HK-2 (cell line): ENCODE measurements at regions not wholly inside any gene's neighbourhood (a gene's known extent, or its start where the extent isn't known, plus 50 kb on each side); places are given as distances from the start of the nearest gene placed in this dataset.

Experiments used
- DNase-seq: peaks from one replicate; pipeline ENCODE4 v3.0.0-alpha.2; 2018; ENCODE audit not compliant: unreplicated experiment

DNA sequence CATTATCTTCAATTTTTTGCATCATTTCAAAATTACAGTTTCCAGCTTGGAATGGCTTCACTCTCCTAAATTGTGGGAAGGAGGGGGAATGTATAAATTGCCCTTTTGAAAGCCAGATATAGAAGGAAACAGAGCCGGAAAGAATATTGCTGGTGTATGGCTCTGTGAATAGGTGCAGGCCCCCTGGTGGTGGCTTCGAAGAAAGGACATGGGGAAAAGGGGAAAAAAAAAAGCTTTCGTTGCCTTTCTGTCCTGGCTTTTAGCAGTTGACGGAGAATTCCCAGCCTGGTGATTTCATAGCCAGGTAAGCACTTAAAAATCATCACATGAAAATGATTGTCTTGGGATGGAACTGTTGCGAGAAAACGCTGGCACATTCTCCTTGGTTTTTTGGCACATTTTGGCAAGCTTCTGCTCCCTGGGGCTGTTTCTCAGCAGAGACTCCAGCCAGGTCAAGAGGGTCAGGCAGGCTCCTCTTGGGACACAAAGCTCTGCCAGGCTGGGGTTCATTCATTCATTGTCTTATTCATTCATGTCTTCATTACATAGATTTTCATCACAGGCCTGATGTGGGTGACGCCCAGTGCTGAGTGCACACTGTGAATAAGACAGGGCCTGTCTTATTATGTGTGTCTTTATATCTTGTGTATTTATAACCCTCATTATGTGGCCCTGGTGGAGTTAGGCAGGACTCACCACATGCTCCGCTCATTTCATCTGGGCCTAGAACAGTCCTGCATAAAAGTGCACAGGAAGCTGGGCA, 300.0 kb upstream of the TPM1 start:
- DNase-seq = peak; percentile 44

DNA sequence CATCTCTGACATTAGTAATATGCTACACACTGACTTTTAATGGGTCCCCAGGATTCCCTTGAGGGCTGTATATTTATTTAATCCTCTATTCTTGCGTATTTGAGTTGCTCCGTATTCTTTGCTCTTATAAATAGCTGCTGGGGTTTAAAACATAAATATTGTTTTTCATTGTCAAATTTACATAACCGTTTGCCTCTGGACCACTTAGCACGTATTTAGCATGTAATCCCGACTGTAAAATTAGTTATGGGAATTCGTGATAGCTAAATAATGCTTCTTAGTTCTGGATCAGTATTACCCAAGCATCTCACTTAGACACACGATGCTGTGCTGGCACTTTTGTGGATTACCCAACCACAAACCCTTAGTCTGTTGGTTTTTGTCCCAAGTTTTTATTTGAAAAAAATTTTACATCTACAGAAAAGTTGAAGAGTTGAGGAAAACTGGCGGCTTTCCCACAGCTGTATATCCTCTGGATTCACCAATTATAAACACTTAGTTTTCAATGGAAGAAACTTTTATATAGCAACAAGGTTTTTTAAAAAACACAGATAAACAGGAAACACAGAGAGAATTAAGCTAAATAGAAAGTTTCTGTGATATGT, 296.8 kb upstream of the TPM1 start:
- no peak for DNase-seq

DNA sequence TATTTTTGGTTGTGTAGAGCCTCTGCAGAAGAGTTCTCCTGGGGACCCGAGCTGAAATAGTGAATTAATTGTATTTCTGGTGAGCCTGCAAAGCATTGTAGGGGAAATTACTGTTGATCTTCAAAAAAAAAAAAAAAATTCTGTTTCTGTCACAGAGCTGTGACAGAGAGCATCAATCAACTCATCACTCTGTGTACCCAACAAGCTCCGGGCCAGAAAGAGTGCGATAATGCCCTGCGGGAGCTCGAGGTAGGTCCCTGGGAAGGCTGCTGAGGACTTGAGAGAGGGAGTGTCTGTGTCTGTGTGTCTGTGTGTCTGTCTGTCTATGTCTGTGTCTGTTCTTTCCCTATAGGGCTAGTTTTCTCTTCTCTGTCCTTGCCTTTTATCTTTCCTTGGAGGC, 294.4 kb upstream of the TPM1 start:
- DNase-seq = no peak

DNA sequence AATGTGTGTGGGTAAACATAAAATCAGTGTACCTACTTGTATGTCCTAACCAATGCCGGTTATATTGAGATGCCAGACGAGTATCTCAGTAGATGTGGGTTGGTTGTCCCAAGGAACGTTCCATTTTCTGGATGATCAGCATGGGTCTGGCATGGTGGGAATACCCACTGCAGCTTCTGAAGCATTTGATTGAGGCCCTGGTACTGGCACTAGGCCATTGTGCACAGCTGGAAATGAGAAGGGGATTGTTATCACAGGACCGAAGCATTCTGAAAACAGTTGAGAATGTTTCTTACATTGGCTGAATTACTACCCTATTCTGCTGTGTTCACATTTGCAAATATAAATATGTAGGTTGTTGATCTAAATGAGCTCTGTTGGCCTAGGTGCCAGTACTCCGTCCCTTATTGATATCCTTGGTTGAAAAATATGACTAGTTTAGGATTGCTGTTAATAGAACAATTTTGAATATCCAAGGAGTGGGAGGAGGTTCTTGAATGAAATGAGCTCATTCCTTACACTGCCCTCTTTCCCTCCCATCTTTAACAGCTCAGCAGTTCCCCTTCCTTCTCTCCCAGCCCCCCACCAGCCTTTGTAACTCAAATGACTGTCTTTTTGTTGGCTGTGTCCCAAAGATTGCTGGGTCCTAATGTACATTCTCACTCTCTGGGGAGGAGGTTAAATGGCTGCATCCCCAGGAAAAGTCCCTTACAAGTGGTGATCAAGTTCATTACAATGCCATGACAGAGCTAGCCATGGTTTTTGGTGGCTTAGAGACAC, 293.3 kb upstream of the TPM1 start:
- no peak for DNase-seq

DNA sequence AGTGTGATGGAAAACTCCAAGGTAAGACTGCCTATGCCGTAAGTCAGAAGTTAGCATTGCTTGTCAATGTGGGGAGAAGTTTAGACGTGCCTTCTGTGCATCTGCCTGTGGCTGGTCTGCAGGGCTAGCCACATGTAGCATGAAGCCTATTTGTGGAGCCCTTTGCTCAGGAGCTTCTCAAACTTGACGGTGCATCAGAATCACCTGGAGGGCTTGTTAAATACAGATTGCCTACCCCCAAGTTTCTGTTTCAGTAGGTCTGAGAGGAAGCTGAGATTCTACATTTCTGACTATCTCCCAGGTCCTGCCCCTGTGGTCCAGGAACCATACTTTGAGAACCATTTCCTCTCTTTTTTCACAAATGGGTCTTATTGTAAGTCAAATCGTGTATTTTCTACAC, 292.1 kb upstream of the TPM1 start:
- no peak for DNase-seq

DNA sequence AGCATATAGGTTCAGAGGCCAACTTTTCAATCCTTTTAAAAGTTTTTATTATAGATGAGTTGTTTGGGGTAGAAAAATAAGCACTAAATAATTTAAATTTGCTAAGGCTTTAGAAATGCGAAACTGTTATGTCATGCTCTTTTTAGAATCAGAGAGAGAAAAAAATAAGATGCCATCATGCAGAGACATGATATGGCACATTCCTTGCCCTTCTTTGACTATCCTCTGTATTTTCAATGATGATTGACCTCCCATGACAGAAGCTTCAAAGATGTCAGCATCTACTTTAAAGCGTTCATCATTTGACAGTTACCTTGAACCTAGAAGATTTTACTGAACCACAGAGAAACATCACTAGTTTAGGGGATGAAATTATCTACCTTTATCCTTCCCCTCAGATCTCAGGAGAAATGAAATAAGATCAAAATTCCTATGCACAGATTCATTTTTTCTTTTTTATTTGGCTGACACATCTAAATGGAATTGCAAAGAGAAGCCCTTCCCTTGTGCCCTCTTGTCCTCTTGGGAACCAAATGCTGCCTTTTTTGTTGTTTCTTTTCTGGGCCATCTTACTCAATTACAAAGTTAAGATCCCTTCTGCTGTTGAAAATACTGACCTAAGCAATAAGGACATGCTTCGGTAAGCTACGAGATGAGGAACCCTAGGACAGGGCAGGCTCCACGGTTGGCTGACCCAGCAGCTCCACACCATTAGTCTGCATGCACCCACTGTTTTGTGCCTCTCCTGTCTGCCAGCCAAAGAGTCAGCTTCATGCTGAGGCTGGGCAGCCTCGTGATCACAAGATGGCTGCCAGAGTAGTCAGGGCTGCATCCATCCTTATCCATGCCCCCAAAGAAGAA, 289.7 kb upstream of the TPM1 start:
- DNase-seq = peak; percentile 47

DNA sequence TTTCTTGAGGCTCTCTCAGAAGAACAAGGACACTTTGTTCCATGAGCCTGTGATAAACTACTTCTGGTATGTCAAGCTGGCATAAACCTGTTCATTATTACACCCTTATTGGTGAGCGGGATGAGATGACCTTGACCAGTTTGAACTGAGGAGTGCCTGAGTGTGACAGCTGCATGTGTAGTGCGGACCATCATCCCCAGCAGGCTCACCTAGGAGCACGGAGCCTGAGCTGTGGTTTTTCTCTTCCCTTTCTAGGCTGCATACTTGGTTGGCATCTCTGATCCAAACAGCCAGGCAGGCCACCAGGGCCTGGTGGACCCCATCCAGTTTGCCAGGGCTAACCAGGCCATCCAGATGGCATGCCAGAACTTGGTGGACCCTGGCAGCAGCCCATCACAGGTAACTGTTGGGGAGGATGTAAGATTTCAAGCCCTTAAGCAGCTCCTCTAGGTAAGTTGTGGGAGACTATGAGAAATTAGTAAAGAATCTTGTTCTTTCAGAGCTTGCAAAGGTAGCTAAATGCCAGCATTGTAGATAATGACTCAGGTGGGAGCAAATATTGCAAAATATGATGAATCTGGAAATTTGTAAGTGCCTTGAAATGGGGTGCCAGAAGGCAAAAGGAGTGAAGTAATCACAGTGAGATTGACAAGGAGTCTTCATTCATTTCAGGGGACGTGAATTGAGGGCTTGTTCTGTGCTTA, 288.9 kb upstream of the TPM1 start:
- no peak for DNase-seq

DNA sequence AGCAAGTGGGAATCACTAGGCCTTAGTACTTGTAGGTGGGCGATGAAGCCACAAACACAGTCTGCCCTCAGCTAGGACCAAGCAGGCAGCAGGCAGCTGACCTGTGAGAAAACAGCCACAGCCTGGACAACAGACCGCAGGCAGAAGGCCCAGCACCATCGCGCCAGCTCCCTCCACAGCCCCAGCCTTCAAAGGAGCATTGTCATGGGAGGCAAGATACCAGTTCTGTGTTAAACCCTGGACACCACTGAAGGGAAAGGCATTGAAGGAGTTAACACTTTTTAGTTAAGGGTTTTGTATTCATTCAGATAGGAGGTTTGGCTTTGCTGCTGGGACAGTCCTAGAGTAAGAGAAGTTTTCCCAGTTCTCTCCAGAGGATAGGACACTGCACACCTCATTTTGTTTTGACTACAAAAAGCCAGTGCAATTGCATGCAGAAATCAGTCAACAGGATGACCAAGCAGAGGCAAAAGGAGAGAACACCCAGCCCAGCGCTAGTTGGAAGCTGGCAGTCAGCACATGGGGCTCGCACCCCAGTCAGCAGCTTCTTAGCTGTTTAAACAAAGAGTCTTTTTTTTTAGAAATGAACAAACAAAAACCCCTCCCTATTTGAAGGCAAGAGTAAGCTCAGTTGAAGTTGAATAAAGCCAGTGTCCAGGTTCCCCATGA, 286.1 kb upstream of the TPM1 start:
- no peak for DNase-seq

DNA sequence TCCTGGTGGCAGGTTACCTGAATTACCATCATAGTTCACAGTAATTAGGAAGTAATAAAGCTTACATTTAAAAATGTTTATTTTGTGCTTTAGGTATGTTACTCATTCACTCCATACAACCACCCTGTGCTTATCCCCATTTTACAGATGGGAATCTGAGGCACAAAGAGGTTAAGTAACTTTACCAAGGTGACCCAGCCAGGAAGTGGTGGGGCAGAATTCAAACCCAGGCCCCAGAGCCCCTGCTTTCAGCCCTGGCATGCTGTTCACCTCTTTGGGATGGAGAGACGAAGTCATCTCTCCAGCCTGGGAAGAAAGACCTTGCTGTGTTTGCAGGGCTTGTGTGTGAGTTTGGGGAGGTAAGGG, 285.6 kb upstream of the TPM1 start:
- DNase-seq = no peak

DNA sequence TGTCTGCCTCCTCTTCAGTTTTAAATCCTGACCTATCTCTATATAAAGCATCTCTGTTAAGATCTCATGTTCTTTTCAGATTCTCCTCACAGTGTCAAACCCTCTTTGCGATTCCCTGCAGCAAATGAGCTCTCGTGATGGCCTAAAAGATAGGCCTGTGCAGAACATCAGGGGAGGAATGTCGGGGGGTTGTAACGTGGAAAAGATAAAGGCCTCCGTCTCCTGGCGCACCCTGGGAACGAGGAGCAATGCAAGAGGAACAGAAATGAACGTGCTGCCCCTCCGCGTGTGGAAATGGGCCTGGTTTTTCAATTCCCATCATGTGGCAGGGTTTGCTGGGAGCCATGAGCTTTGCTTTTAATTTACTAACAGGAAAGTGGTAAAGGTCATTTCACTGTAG, 285.0 kb upstream of the TPM1 start:
- no peak for DNase-seq

DNA sequence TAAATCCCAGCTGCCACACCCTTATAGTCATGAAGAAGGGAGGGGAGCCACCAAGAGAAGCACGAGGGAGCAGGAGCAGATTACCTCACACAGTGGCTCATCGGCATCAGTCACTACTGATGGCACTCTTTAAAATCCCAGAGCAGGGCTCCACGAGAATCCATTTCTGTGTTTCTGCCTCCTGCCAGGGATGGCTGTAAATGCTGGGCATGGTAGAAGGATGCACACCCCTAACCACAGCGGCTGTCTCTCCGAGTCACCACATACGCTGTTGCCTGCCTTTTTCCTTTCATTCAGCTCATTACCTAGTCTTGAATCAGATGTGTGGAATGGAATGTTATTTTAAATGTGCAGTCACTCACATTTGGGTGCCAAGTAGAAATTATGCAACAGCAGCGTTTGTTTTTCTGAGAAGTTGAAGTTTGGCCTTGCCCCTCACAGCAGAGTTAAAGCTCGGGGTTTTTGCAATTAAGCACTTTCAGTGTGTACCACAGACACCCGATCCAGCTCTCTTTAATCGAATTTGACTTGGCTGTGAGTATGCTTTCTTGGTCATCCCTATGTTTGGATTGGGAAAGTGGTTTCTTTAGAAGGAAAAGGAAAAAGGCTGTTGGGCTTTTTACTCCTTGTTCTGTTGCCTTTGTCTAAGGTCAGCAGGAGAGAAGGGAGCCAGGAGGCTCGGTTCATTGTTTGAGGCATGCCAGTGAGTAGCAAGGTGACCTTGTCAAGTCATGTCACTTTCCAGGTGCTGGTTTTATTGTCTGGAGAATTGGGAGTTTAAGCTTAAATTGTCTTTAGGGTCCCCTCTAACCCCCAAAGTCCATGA, 284.2 kb upstream of the TPM1 start:
- DNase-seq = peak; percentile 56

DNA sequence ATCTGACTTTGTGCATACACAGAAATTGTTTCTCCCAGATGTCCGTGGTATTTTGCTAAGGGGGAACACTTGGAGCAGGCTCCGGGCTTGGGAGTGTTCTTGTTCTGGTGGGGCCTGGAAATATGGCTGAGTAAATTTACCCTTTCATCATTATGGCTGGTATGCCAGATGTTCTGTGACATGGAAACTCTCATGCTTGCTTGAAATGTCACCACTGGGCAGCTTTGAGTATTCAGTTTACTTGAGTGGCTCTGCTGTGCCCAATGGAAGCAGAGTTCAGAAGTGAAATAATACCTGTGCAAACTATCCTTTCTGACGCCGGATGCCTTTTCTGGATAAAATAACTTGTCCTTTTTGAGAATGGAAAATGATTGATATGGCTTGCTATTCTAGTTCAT, 283.6 kb upstream of the TPM1 start:
- no peak for DNase-seq

DNA sequence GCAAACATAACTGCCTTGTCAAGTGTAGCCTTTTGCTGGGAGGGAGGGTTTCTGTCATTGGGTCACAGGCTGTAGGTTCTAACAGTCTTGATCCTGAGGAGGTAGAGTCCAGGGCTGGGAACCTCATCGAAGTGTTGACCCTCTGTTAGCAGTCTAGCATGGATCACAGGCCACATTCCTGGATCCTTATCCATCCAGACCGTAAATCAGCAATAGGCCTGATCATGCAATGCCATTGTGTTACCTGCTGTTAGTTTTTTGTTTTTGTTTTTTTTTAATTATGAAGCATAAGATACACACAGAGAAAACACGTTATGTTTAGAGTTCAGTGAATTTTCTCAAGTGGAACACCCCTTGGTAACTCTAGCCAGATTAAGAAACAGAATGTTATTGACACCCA, 282.0 kb upstream of the TPM1 start:
- no peak for DNase-seq

DNA sequence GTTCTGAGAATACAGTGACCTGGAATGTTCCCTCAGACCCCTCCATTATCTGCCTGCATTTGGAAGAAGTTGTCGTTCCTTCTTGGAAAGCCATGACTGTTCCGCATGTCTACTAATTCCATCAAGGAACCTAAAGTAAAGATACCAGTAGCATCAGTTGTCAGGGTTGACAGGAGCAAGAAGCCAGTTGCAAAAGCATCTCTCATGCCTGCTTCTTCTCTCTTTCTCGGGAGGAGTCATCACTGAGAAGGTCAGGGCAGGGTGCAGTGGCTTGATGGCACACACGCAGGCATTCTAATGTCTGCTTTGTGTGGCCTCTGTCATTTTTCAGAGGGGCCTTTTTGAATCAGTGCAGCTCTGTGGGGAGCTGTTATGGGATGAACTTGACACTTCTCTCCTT, 276.6 kb upstream of the TPM1 start:
- no peak for DNase-seq

DNA sequence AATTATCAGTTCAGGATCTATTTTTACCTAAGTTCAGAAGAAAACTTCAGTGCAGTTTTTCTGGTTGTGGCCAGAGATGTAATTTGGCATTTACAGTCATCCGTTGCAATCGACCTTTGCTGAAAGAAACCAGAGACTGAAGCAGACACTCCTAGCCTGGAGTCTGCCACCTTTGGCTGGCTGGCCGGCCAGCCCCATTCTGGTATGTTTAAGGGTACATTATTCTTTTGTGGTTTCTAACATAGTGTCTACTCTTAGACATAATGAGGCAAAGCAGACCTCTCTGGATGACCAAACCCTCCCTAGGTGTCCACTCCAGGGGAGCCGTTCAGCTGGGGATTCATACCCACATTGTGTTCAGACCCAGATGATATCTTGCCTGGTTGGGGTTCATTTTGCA, 275.9 kb upstream of the TPM1 start:
- no peak for DNase-seq

DNA sequence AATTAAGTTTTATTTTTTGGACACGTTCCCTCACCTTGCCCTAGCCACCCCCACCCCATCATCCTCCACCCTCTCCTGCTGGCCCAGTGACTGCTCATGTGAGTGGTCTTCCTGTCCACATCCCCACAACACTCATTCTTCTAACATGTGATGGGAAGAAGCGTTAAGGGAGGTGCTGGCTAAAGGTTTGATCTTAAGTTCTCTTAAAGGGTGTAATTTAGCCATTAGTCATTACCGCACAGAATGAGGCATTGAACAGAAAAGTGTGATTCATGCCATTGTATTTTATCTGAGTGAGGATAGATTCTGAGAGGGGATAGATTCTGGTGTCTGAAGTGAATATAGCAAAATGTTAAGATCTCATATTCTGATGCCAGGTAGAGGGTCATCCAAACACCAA, 272.9 kb upstream of the TPM1 start:
- no peak for DNase-seq

DNA sequence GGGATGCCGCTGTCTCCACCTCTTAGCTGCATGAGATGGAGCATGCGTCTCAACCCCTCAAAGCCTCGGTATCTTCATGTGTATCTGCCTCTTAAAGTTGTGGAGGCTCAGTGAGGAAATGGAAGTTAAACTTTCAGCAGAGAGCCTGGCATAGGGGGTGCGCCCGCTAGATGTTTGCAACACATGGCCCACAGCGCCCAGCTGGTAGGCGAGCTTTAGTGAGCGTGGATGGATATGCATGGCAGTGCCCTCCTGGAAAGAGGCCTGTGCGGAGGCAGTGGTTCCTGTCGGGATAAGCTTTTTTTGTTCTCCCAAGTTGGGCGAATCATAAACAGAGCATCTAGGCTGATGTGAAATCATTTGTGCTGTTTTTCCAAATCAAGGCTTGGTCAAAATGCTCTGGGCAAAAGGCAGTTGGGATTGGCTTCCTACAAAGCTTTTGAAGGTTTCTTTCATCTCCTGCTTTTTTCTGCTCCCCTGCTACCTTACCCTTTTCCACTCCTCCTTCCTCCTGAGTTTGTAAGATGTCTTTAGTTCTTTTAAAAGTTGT, 272.4 kb upstream of the TPM1 start:
- no peak for DNase-seq

DNA sequence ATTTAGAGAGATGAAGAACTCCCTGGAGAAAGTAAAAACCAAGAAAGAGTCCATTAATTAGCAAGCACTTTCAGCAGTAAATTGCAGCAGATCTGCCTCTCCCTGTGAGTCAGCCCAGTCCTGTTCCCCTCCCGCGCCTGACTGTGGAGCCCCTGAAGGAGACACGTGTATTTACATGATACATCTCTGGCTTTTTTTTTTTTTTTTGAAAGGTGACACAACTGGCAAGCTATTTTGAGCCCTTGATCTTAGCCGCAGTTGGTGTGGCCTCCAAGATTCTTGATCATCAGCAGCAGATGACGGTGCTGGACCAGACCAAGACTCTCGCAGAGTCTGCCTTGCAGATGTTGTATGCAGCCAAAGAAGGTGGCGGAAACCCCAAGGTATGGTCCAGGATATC, 271.8 kb upstream of the TPM1 start:
- no peak for DNase-seq

DNA sequence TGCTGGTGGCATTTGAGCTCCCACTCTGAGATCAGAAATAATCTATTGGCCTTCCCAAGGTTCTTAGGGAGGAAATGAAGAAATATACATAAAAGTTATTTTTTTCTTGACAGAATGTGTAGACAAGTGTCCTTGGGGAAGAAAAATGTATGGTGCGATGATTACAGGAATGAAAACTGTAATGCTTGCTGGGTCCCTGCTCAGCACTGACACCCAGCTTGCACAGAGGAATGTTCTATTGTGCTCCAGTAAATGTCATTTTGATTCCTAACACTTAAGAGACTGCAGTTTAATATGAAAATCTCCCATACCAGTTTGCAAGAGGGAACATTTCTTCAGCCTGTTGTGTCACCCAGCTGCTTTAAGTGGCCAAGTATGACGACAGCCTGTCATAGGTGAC, 271.3 kb upstream of the TPM1 start:
- DNase-seq = no peak
